Ramos (cell line): ENCODE measurements at regions not wholly inside any gene's neighbourhood (a gene's known extent, or its start where the extent isn't known, plus 50 kb on each side); places are given as distances from the start of the nearest gene placed in this dataset.
"Not testable (repeated sequence)": the region's sequence is repeated elsewhere in the genome, so short reads cannot be mapped to it uniquely, and the experiment has no call there.

Experiments
- in situ Hi-C: fragments of 300-500 bp; cut with MboI; formaldehyde crosslinking; loops from one replicate; pipeline ENCODE4 v1.14.3; 2022; ENCODE audit warnings: low sequenced_read_pairs; ENCODE audit not compliant: unreplicated experiment

DNA sequence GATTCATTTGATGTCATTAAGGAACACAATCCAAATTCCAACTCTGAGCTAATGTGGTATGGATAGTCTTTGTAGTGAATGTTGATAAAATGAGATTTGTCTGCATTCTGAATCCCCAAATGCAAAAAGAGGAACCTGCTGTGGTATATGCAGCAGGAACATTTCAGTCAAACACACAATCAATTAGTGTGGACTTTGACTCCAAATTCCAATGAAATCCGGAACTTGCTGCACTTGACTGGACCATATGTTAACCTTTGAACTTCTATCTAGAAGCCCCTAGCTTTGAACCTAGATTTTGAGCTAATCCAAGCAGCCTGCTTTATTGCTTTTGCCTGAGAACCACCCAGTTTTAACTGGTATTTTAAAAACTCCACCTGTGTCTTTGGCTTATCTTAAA is 341.3 kb downstream of the SPRY2 start:
- in situ Hi-C loops, result no loop called here

DNA sequence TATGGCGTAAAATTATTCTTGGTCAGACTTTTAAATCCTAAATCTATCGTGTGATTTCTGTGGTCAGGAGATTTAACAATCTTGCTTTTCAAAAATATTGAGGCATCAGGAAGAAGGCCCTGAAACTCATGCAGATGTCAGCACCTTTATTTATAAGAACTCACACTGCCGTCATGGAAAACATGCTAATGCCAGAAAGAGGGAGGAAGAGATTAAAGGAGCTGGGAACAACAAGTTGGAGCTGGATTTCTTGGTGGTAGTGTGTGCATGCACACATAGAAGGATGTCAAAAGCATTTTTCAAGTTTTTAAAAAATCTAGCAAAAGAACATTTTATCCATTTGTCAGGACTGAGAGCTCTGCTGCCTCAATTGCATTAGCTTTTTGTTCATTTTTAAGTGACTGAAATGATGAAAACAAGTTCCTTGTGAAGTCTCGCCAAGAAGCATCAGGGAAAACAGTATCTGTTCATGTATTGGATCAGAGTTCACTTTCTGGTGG is 342.5 kb downstream of the SPRY2 start:
- in situ Hi-C loops, result no loop called here

DNA sequence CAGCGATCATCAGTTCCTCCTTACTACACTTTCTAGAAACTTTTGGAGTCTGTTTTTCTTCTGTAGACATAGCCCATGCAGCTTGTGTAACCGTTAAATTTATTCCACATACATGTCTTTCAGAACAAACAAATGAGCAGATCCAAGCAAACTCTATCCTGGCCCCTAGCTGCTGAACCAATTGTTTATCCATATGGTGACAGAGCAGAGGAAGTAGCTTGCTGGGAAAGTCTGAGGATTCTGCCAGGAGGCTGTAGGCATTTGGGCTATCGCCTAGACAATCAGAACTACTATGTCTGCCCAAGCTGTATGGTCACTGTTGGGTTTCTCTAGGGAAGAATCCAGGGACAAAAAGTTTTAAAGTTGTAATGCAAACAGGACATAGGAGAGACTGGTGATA is 343.7 kb downstream of the SPRY2 start:
- in situ Hi-C loops, result no loop called here

DNA sequence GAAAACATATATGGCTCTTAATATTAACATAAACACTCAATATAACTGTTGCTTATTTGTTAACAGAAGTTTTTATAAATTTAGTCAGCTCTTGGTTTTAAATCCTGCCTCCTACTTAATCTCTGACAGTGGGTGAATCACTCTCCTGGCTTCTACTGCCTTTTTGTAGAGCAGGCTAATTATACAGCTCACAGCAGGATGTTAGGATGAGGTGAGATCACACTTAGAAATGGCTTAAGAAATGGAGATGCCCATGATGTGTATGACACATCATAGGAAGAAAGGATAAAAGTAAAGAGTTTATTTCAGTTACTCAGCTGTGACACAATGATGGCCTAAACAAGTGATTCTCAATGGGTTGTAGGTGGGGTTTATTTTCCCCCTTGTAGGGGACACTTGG is 345.6 kb downstream of the SPRY2 start:
- in situ Hi-C loops, result no loop called here

DNA sequence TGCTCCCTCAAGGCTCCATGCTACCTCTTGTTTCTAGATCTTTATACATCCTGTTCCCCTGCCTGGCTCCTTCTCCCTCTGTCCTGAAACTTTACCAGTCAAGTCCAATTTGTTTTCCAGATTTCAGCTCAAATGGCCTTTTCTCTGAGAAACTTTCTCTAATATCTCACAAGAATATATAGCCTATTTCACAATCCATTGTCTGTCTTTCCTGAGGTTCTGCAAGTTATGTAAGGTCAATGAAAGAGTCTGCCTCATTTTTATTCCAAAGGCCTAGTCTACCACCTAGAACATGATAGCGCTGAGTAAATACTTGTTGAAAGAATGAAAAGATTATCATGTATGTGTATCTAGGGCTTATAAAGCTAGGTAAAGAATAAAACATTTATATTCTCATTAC is 348.8 kb downstream of the SPRY2 start:
- in situ Hi-C loops, result no loop called here

DNA sequence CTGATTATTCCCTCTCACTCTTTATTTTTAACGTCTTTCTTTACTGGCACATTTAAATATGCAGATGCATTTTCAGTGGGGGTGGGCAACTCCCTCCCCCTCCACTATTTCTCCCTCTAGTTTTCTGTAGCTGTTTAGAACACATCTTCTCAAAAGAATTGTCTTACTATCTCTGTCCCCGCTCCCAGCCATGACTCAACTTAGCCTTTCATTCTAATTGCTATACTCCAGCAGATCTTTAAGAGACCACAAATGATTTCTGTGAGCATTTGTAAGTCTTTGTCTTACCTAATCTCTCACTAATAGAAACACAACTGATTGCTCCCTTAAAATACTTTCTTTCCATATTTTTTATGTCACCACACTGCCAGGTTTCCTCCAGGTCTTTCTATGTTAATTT is 350.9 kb downstream of the SPRY2 start:
- in situ Hi-C loops, result no loop called here

DNA sequence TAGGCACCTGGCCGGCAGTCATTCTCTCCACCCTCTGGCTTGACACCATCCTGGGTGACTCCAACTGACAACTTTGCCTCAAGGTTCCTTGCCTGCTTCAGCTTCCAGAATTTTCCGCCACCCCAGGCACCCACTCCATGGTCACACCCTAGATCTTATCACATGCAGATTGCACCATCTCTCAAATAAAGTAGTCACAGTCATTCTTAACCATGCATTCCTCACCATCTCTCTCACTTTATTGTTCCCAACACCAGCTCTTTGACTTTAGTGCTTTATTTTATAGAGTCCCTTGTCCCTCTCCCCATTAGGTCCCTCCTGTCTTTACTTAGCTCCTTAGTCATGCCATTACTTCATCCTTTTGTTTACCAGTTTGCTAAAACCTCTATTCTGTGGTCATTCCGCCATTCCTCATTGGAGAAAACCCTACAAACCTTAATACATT is 351.7 kb downstream of the SPRY2 start:
- in situ Hi-C loops, result no loop called here

DNA sequence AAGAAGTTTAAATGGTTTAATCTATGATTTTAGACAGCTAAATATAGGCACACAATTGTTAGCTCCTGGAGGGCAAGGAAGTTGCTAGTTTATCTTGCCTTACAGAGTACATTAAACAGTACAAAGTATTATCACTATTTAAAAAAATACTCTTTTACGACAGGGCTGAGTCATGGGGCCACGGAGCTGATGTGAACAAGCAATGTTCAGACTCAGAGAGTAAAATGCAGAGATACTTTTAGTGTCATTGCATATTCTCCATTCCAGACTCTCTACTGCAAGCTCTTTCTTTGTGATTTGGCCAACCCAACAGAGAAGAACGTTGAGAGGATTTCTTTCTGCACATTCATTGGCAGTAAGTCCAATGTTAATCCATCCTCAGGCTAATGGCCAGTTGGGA is 352.4 kb downstream of the SPRY2 start:
- in situ Hi-C loops, result no loop called here

DNA sequence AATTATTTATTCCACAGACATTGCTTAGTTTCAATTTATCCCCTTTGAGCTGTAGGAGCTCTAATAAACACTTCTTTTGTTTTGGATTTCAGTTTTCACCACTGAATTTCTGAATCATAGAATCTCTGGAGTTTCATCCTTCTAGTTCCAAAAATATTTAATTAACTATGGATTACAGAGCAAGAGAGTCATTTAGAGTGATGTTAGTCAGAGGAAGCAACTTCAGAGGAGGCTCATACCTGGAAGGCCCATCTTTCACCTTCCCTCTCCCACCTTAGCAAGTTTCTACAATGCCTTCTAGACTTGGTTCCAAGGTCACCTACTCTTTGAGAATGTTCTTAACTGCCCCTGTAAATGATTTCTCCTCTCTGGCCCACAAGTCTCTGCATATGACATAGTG is 353.2 kb downstream of the SPRY2 start:
- in situ Hi-C loops, result no loop called here

DNA sequence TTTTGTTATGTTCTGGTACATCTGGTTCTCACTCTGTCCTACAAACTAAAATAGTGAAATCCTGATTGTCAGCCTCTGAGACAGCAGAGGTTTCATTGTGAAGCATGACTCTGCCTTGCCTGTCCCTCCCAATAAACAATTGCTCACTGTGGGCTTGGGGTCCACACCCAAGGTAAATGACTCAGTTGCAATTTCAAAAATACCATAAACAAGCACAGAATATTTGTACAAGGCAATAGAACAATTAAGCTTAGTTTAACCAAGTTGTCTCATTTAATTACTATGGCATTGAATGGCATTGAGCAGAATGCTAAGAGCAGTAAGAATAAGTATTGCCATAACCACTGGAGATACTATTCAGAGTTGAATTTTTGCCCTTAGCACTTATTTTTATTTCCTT is 353.6 kb downstream of the SPRY2 start:
- in situ Hi-C loops, result no loop called here

DNA sequence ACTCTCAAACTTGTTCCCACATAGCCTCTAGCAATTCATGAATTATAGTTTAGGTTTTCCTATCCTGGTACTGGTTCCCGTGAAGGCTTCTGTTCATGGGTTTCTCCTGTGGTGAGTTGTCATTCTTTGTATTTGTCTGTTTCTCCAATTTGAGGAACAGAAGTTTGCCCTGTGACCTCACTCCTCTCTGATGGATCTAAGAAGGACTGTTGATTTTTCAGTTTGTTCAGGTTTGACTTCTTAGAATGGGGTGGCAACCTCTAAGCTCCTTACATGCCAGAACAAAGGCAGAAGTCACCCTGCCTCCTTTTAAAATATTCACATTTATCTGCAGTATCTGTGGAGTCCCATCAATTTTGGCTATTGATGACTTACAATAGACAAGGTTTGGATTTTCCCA is 354.0 kb downstream of the SPRY2 start:
- in situ Hi-C loops, result no loop called here

DNA sequence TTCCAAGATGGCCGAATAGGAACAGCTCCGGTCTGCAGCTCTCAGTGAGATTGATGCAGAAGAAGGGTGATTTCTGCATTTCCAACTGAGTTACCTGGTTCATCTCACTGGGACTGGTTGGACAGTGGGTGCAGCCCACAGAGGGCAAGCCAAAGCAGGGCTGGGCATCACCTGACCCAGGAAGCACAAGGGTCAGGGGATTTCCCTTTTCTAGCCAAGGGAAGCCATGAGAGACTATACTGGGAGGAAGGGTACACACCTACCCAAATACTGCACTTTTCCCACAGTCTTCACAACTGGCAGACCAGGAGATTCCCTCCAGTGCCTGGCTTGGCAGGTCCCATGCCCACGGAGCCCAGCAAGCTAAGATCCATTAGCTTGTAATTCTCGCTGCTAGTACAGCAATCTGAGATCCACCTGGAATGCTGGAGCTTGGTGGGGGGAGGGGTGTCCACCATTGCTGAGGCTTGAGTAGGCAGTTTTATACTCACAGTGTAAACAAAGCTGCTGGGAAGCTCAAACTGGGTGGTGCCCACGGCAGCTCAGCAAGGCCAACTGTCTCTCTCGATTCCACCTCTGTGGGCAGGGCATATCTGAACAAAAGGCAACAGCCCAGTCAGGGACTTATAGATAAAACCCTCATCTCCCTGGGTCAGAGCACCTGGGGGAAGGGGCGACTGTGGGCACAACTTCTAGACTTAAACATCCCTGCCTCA is 365.8 kb downstream of the SPRY2 start:
- in situ Hi-C loops, result not testable (repeated sequence)

DNA sequence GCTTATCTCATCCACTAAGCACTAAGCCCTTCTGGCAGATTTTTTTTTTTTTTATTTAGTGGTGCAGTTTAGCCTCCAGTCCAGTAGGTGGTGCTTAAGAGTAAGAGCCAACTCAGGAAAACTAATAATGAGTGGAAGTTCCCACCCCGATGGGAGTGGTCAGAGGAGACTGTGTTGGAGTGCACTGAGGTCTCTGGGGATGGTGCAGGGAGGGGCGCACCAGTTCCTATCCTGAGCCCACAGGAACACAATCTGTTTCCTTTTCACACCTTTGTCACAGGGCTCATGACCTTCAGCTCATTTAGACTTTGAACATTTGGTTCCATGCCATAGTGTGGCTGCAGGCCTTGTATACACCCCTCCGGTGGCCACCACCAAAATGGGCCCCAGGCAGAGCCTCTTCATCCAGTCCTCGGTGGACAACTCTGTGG is 367.4 kb downstream of the SPRY2 start:
- in situ Hi-C loops, result no loop called here

DNA sequence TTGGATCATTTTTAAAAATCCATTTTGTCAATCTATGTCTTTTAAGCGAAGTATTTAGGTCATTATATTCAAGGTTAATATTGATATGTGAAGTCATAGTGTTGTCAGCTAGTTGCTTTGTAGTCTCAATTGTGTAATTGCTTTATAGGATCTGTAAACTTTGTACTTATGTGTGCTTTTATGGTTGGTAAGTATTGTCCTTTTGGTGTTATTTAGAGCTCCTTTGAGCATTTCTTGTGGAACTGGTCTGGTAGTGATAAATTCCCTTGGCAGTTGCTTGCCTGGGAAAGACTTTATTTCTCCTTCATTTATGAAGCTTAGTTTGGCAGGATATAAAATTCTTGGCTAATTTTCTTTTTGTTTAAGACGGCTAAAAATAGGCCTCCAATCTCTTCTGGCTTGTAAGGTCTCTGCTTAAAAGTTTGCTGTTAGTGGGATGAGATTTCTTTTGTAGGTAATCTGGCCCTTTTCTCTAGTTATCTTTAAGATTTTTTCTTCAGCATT is 368.8 kb downstream of the SPRY2 start:
- in situ Hi-C loops, result no loop called here

DNA sequence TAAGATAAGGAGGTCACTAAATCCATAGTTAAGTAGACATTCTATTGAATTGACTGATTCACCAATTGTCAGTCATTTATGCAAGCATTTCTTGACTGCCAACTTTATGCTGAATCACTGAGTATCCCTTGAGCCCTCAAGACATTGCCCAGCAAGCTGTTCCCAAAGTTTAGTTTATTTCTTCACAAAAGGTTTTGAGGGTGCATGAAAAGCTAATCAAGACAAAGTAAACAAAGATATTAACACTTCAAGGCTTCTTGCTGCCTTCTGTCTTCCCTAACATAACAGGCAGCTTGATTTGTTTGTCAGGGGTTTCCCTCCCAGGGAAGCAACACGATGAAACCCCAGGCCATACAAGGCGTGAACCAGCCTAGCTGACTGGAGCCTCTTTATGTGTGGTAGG is 374.4 kb downstream of the SPRY2 start:
- in situ Hi-C loops, result no loop called here

DNA sequence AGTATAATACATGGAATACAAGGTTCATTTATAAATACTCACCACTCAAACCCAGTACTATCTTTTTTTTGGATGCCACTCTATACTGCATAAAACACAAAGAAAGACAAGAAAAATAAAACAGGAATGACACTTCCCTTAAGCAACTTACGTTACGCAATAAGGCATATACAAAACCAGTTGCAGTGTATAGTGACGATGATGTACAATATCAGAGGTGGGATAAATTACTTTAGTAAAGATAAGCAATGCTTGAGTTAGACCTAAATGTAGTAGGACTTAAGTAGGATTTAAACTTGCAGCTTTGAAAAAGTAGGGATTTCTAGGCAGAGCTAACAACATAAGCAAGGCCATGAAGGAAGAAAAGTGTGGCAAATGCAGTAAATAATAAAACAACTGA is 374.9 kb downstream of the SPRY2 start:
- in situ Hi-C loops, result no loop called here

DNA sequence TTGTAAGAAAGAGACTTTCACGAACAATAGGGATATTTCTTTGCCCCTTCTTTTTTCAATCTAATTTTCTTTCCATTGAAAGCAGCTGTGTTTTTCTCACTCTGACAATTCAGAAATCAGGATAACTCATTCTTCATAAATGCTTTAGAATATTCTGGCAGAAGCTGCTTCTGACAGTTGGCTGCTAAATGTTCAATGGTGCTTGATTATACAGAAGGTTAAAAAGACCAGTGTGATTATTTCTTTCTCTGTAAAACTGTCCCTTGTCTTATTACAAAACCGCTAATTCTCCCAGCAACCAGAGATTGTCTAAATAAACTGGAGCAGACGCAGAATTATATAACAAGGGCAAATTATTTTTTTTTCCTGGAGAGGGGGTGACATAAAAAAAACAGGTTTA is 394.4 kb downstream of the SPRY2 start:
- in situ Hi-C loops, result no loop called here

DNA sequence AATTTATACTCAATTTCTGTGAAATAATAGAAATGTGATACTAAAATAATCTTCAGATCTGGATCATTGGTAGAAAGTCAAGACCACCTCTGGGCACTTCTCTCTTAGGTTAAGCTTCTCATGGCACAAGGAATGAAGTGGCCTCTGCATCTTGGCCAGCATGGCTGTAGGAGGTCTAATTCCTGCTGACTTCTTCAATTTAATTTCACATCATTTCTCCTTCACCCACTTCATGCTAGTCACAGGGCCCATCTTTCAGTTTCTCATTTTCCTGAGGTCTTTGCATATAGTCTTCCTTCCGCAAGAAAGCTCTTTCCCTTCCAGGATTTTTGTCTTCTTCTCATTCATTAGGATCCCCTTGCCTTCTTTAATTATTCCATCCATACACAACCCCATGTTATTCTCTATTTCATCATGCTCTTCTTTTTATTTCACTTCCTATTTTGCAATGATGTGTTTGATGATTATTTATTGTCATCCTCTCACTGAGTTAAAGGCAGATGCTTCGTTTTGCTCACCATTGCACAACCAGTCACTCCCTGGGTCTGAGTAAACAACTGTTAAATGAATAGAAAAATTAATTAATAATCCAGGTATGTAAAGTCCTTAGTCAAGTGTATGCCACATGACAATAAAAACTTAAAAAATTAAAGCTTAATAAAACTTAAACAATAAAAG is 397.4 kb downstream of the SPRY2 start:
- in situ Hi-C loops, result no loop called here

DNA sequence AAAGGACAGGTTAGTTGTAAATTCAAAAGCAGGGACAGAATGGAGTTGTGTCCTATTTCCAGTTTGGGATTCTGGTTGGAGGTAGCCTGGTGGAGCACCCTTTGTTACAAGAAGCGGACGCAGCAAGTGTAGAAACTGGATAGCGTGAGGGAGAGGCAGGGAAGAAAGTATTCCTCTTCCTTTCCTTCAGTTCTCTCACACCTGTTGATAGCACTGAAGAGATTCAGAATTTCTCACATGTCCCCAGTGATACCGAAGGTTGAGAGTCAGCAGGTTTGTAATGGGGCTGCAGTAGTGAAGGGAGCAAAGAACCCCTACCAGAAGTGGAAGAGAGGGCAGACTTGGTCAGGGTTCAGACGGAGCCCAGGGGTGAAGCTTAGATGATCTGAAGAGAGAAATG is 399.2 kb downstream of the SPRY2 start:
- in situ Hi-C loops, result no loop called here

DNA sequence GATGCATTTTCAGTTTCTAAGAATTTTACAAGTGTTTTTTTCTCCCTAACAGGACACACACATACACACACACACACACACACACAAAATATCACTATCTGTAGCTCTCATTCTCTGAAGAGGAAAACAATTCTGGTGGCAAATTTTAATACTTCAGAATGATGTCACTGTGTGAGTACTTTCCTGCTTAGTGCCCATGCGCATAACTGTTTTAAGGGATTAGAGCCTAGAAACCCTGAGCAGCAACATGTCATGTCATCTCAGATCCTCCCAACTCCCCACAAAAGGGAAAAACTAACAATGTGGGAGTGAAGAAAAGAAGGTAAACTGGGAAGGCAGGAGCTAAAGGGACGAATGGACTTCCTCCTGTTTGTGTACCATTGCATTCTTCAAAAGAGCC is 401.2 kb downstream of the SPRY2 start:
- in situ Hi-C loops, result no loop called here

DNA sequence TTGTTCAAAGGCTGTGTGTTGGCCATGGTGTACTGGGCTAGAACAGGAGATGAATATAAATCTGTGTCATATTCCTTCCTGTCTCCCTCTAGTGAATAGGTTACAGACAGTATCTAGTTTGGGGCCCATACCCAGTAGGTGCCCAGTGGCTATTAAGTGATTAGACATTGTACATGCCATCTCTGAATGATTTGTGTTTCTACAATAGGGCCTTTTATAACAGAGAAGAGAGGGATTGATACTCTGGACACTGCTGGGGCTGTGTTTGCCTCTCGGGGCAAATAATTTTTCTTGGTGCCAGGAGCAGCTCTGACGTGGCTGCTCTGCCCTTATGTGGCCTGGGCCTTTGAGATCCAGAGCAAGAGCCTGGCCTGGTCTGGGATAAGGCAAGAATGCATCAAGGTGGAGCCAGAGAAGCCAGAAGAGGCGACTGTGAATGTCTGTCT is 403.1 kb downstream of the SPRY2 start:
- in situ Hi-C loops, result no loop called here

DNA sequence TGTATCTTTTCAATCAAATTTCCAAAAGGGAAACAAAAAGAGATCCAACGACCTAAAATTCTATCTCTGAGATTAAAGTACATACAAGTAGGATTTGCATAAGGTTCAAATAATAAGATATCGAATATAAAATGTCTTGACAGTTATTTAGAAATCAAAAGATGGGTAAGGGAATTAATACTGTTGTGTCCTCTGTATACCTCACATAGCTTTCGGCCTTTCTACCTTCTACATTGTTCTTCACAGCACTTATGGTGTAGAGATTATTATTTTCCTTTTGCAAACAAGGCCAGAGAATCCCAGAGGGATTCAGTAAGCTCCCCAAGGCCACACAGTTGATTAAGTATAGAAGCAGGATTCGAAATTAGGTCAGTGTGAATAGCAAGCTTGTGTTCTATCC is 403.6 kb downstream of the SPRY2 start:
- in situ Hi-C loops, result no loop called here
